ENCODE measurements at regions not wholly inside any gene's neighbourhood (a gene's known extent, or its start where the extent isn't known, plus 50 kb on each side); places are given as distances from the start of the nearest gene placed in this dataset.

GRCh38 chr22:48089601-48090331, 1327.3 kb downstream of the TBC1D22A start:
- H3K4me3 ChIP-seq (replicated peaks; ENCODE audit: insufficient read depth, low read length), result no peak overlapping the region
- H3K27ac ChIP-seq (replicated peaks), result no peak overlapping the region
- TF ChIP-seq, protein P1, sequence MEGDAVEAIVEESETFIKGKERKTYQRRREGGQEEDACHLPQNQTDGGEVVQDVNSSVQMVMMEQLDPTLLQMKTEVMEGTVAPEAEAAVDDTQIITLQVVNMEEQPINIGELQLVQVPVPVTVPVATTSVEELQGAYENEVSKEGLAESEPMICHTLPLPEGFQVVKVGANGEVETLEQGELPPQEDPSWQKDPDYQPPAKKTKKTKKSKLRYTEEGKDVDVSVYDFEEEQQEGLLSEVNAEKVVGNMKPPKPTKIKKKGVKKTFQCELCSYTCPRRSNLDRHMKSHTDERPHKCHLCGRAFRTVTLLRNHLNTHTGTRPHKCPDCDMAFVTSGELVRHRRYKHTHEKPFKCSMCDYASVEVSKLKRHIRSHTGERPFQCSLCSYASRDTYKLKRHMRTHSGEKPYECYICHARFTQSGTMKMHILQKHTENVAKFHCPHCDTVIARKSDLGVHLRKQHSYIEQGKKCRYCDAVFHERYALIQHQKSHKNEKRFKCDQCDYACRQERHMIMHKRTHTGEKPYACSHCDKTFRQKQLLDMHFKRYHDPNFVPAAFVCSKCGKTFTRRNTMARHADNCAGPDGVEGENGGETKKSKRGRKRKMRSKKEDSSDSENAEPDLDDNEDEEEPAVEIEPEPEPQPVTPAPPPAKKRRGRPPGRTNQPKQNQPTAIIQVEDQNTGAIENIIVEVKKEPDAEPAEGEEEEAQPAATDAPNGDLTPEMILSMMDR (IDR thresholded peaks at IDR 0.05; ENCODE audit: insufficient read depth, low read length), result no peak
- TF ChIP-seq GABPA (IDR thresholded peaks at IDR 0.05; ENCODE audit: low read depth) (no peak), POLR2AphosphoS5 (IDR thresholded peaks at IDR 0.05; ENCODE audit: low read depth) (no peak), REST (IDR thresholded peaks at IDR 0.05; ENCODE audit: insufficient replicate concordance, low read depth) (no peak), SPI1 (IDR thresholded peaks at IDR 0.05; ENCODE audit: borderline replicate concordance, low read depth) (no peak)
- DNase-seq (ENCODE audit: low read depth in 1 of 2, low spot score in 1 of 2), result no peak
- H3K27me3 ChIP-seq (ENCODE audit: insufficient read depth, poor library complexity, severe bottlenecking), result no peaks in the 10 kb centered on the region

- H3K27me3 ChIP-seq (ENCODE audit: insufficient read depth, poor library complexity, severe bottlenecking), result no peaks in the 10 kb centered on the region
- H3K4me3 ChIP-seq (replicated peaks; ENCODE audit: insufficient read depth, low read length), result no peak overlapping the region
- TF ChIP-seq, protein P1 (IDR thresholded peaks at IDR 0.05; ENCODE audit: insufficient read depth, low read length), result no peak
- TF ChIP-seq GABPA (IDR thresholded peaks at IDR 0.05; ENCODE audit: low read depth) (no peak), SPI1 (IDR thresholded peaks at IDR 0.05; ENCODE audit: borderline replicate concordance, low read depth) (no peak), REST (IDR thresholded peaks at IDR 0.05; ENCODE audit: insufficient replicate concordance, low read depth) (no peak), POLR2AphosphoS5 (IDR thresholded peaks at IDR 0.05; ENCODE audit: low read depth) (no peak)
- H3K27ac ChIP-seq (replicated peaks), result no peak overlapping the region
- no peak for DNase-seq (ENCODE audit: low read depth in 1 of 2, low spot score in 1 of 2)
These were observed 1326.6 kb downstream of the TBC1D22A start for GRCh38 chr22:48088926-48089536.

- Histone ChIP-seq H3K27ac (replicated peaks) (no peak overlapping the region), H3K4me3 (replicated peaks; ENCODE audit: insufficient read depth, low read length) (no peak overlapping the region), H3K27me3 (ENCODE audit: insufficient read depth, poor library complexity, severe bottlenecking) (no peaks in the 10 kb centered on the region)
- no peak for TF ChIP-seq GABPA (IDR thresholded peaks at IDR 0.05; ENCODE audit: low read depth)
- DNase-seq (ENCODE audit: low read depth in 1 of 2, low spot score in 1 of 2), result no peak
These were observed 1325.8 kb downstream of the TBC1D22A start for GRCh38 chr22:48088251-48088650.

DNA sequence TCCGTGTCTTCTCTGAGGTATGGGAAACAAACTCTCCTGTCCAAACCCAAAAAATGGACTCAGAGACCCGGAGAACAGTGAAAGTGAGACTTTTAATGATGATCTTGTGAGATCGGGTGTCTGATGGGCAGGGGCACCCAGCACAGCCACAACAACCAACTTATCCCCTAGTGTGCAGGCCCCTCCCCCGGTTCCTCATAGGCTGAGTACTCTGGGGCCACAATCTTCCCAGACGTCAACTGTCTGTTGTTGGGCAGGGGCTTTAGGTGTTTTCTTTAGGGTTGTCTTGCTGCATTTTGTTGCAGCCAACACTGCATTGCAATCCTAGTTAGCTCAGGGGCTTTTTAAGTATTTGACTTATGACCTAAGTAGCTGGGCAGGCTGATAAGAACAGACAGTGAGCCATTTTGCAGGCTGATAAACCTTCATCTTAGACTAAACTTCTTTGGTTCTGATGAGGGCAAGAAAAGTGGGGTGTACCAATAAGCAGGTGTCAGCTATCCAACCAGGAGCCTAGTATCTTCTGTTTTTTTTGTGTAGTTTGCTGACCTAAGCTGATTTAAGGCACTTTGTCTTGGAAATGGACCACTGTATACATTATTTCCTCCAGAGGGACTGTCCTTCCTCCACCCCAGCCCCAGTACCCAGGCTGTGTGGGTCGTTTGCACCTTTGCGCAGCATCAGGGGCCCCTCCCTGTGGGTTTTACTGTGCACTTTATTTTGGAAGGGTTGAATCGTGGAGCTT, 1323.6 kb downstream of the TBC1D22A start:
- no peak for DNase-seq (ENCODE audit: low read depth in 1 of 2, low spot score in 1 of 2)
- H3K4me3 ChIP-seq (replicated peaks; ENCODE audit: insufficient read depth, low read length), result no peak overlapping the region
- H3K27ac ChIP-seq (replicated peaks), result no peak overlapping the region
- no peak for TF ChIP-seq SPI1 (IDR thresholded peaks at IDR 0.05; ENCODE audit: borderline replicate concordance, low read depth)
- no peaks in the 10 kb centered on the region for H3K27me3 ChIP-seq (ENCODE audit: insufficient read depth, poor library complexity, severe bottlenecking)

All from HL-60 (cell line).